SK-N-SH treated with all-trans-retinoic acid at 6 μM for 48 hours (cell line): ENCODE measurements at regions not wholly inside any gene's neighbourhood (a gene's known extent, or its start where the extent isn't known, plus 50 kb on each side); places are given as distances from the start of the nearest gene placed in this dataset.

Source experiments
- ATAC-seq: fragments of 200-7000 bp; cut with Tn5 transposase; 3 replicates; pipeline ENCODE4 v1.9.1; 2020; ENCODE audit warnings: mild to moderate bottlenecking, moderate library complexity
- ARNTL ChIP-seq: fragments of 450-650 bp; formaldehyde crosslinking; IDR thresholded peaks from 2 replicates; pipeline ENCODE4 v1.5.0; 2020; ENCODE audit warnings: low read depth, mild to moderate bottlenecking, moderate library complexity, borderline replicate concordance
- BACH2 ChIP-seq: fragments of 250-450 bp; sonication (Bioruptor Pico); IDR thresholded peaks from 2 replicates; pipeline ENCODE4 v1.9.0; 2021; ENCODE audit warnings: mild to moderate bottlenecking, borderline replicate concordance
- CSDC2 ChIP-seq: fragments of 250-450 bp; sonication (Bioruptor Pico); IDR thresholded peaks from 2 replicates; pipeline ENCODE4 v1.5.0; 2020; ENCODE audit warnings: mild to moderate bottlenecking, moderate library complexity
- ESRRG ChIP-seq: fragments of 250-450 bp; sonication (Bioruptor Pico); IDR thresholded peaks from 2 replicates; pipeline ENCODE4 v1.6.1; 2021; ENCODE audit warnings: mild to moderate bottlenecking
- GLIS3 ChIP-seq: fragments of 250-450 bp; sonication (Bioruptor Pico); IDR thresholded peaks from 2 replicates; pipeline ENCODE4 v1.5.0; 2020; ENCODE audit warnings: mild to moderate bottlenecking, moderate library complexity
- ISL1 ChIP-seq: fragments of 250-450 bp; sonication (Bioruptor Pico); IDR thresholded peaks from 2 replicates; pipeline ENCODE4 v2.1.2; 2022; ENCODE audit warnings: mild to moderate bottlenecking, moderate library complexity
- OSR1 ChIP-seq: fragments of 250-450 bp; sonication (Bioruptor Pico); IDR thresholded peaks from 2 replicates; pipeline ENCODE4 v1.8.0; 2022; ENCODE audit warnings: moderate library complexity, mild to moderate bottlenecking, inconsistent platforms
- PPARA ChIP-seq: fragments of 250-450 bp; sonication (Bioruptor Pico); IDR thresholded peaks from 2 replicates; pipeline ENCODE4 v1.5.0; 2020; ENCODE audit warnings: mild to moderate bottlenecking, borderline replicate concordance
- RARB ChIP-seq: fragments of 250-450 bp; sonication (Bioruptor Pico); IDR thresholded peaks from 2 replicates; pipeline ENCODE4 v1.8.0; 2021; ENCODE audit warnings: mild to moderate bottlenecking, moderate library complexity
- SNAI2 ChIP-seq: fragments of 250-450 bp; sonication (Bioruptor Pico); IDR thresholded peaks from 2 replicates; pipeline ENCODE4 v1.5.0; 2020; ENCODE audit warnings: mild to moderate bottlenecking, moderate library complexity
- TCF4 ChIP-seq: fragments of 250-450 bp; sonication (Bioruptor Pico); IDR thresholded peaks from 2 replicates; pipeline ENCODE4 v1.8.0; 2021; ENCODE audit warnings: mild to moderate bottlenecking, moderate library complexity, borderline replicate concordance
- TOX ChIP-seq: fragments of 250-450 bp; sonication (Bioruptor Pico); IDR thresholded peaks from 2 replicates; pipeline ENCODE4 v1.8.0; 2021; ENCODE audit warnings: mild to moderate bottlenecking, moderate library complexity, borderline replicate concordance
- ZC3H10 ChIP-seq: fragments of 250-450 bp; sonication (Bioruptor Pico); IDR thresholded peaks from 2 replicates; pipeline ENCODE4 v1.5.1; 2021; ENCODE audit warnings: mild to moderate bottlenecking, moderate library complexity
- ZNF565 ChIP-seq: fragments of 450-650 bp; formaldehyde crosslinking; conservative IDR thresholded peaks from 2 replicates; pipeline ENCODE4 v1.5.0; 2020; ENCODE audit warnings: low read depth, mild to moderate bottlenecking, moderate library complexity
- ZNF70 ChIP-seq: fragments of 450-650 bp; formaldehyde crosslinking; IDR thresholded peaks from 2 replicates; pipeline ENCODE4 v1.5.0; 2020; ENCODE audit warnings: mild to moderate bottlenecking, moderate library complexity
- ZNF8 ChIP-seq: fragments of 450-650 bp; formaldehyde crosslinking; IDR thresholded peaks from 2 replicates; pipeline ENCODE4 v1.5.0; 2020; ENCODE audit warnings: mild to moderate bottlenecking, moderate library complexity
- TF ChIP-seq, protein P1 (sequence below): fragments of 250-450 bp; sonication (Bioruptor Pico); IDR thresholded peaks from 2 replicates; pipeline ENCODE4 v1.5.1; 2020; ENCODE audit warnings: low read depth, mild to moderate bottlenecking, moderate library complexity
- TF ChIP-seq, protein P2 (sequence below): fragments of 250-450 bp; sonication (Bioruptor Pico); IDR thresholded peaks from 2 replicates; pipeline ENCODE4 v1.5.1; 2021; ENCODE audit warnings: mild to moderate bottlenecking, moderate library complexity
- TF ChIP-seq, protein P3 (sequence below): fragments of 250-450 bp; sonication (Bioruptor Pico); IDR thresholded peaks from 2 replicates; pipeline ENCODE4 v1.8.0; 2020; ENCODE audit warnings: mild to moderate bottlenecking, moderate library complexity, borderline replicate concordance
- TF ChIP-seq, protein P4 (sequence below): fragments of 250-450 bp; sonication (Bioruptor Pico); IDR thresholded peaks from 2 replicates; pipeline ENCODE4 v1.5.0; 2020; ENCODE audit warnings: mild to moderate bottlenecking, moderate library complexity
- TF ChIP-seq, protein P5 (sequence below): fragments of 250-450 bp; sonication (Bioruptor Pico); IDR thresholded peaks from 2 replicates; pipeline ENCODE4 v1.8.0; 2021; ENCODE audit warnings: low read depth, mild to moderate bottlenecking, moderate library complexity, borderline replicate concordance

DNA sequence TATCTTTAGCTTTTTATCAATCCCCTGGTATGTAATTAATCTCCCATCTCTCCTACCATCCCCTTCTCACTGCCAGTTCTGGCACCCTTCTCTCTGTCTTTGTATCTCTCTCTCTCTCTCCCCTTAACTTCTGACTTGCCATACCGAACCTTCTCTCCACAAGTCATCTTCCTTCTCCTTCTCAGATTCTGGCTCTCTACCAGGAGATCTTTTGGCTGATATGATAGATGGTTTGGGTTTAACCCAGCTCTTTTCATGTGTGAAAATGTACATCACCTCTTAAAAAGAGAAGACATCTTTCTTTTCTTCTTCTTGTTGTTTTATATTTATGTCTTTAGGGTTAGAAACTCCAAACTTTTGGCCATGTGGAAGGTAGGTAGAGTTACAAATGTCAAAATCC is 196.7 kb downstream of the HGF start:
- no peak for TF ChIP-seq PPARA (CRISPR knock-in tag)
- no peak for TF ChIP-seq GLIS3 (CRISPR knock-in tag)
- no peak for TF ChIP-seq ZNF8
- TF ChIP-seq ISL1 (CRISPR knock-in tag): peak; percentile 41
- TF ChIP-seq, protein P1, sequence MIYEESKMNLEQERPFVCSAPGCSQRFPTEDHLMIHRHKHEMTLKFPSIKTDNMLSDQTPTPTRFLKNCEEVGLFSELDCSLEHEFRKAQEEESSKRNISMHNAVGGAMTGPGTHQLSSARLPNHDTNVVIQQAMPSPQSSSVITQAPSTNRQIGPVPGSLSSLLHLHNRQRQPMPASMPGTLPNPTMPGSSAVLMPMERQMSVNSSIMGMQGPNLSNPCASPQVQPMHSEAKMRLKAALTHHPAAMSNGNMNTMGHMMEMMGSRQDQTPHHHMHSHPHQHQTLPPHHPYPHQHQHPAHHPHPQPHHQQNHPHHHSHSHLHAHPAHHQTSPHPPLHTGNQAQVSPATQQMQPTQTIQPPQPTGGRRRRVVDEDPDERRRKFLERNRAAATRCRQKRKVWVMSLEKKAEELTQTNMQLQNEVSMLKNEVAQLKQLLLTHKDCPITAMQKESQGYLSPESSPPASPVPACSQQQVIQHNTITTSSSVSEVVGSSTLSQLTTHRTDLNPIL (CRISPR knock-in tag): no peak
- TF ChIP-seq, protein P2, sequence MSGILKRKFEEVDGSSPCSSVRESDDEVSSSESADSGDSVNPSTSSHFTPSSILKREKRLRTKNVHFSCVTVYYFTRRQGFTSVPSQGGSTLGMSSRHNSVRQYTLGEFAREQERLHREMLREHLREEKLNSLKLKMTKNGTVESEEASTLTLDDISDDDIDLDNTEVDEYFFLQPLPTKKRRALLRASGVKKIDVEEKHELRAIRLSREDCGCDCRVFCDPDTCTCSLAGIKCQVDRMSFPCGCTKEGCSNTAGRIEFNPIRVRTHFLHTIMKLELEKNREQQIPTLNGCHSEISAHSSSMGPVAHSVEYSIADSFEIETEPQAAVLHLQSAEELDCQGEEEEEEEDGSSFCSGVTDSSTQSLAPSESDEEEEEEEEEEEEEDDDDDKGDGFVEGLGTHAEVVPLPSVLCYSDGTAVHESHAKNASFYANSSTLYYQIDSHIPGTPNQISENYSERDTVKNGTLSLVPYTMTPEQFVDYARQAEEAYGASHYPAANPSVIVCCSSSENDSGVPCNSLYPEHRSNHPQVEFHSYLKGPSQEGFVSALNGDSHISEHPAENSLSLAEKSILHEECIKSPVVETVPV (CRISPR knock-in tag): no peak
- ATAC-seq: no peak

DNA sequence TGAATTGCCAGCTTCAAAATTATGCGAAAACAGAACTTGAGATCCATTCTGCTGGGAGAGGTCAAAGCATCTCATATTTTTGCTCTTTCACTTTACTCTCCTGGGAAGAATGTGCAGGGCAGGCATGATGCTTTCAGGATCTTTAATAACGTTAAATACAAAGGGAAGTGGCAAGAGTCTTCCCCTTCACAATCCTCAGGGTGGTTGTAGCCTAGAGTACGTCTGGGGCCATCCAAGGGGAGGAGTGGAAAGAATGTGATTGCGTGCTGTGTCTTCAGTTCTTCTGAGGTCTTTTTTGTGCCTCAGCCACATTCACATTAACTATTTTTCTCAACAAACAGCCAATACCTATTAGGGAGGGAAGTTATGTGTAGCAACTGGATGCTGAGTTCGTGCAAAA is 207.3 kb downstream of the HGF start:
- TF ChIP-seq GLIS3 (CRISPR knock-in tag) (no peak), RARB (CRISPR knock-in tag) (no peak), CSDC2 (CRISPR knock-in tag) (no peak), ZC3H10 (CRISPR knock-in tag) (no peak)
- TF ChIP-seq, protein P3, sequence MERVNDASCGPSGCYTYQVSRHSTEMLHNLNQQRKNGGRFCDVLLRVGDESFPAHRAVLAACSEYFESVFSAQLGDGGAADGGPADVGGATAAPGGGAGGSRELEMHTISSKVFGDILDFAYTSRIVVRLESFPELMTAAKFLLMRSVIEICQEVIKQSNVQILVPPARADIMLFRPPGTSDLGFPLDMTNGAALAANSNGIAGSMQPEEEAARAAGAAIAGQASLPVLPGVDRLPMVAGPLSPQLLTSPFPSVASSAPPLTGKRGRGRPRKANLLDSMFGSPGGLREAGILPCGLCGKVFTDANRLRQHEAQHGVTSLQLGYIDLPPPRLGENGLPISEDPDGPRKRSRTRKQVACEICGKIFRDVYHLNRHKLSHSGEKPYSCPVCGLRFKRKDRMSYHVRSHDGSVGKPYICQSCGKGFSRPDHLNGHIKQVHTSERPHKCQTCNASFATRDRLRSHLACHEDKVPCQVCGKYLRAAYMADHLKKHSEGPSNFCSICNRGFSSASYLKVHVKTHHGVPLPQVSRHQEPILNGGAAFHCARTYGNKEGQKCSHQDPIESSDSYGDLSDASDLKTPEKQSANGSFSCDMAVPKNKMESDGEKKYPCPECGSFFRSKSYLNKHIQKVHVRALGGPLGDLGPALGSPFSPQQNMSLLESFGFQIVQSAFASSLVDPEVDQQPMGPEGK (CRISPR knock-in tag): no peak
- TF ChIP-seq, protein P4, sequence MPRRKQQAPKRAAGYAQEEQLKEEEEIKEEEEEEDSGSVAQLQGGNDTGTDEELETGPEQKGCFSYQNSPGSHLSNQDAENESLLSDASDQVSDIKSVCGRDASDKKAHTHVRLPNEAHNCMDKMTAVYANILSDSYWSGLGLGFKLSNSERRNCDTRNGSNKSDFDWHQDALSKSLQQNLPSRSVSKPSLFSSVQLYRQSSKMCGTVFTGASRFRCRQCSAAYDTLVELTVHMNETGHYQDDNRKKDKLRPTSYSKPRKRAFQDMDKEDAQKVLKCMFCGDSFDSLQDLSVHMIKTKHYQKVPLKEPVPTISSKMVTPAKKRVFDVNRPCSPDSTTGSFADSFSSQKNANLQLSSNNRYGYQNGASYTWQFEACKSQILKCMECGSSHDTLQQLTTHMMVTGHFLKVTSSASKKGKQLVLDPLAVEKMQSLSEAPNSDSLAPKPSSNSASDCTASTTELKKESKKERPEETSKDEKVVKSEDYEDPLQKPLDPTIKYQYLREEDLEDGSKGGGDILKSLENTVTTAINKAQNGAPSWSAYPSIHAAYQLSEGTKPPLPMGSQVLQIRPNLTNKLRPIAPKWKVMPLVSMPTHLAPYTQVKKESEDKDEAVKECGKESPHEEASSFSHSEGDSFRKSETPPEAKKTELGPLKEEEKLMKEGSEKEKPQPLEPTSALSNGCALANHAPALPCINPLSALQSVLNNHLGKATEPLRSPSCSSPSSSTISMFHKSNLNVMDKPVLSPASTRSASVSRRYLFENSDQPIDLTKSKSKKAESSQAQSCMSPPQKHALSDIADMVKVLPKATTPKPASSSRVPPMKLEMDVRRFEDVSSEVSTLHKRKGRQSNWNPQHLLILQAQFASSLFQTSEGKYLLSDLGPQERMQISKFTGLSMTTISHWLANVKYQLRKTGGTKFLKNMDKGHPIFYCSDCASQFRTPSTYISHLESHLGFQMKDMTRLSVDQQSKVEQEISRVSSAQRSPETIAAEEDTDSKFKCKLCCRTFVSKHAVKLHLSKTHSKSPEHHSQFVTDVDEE (CRISPR knock-in tag): no peak
- ATAC-seq: no peak

DNA sequence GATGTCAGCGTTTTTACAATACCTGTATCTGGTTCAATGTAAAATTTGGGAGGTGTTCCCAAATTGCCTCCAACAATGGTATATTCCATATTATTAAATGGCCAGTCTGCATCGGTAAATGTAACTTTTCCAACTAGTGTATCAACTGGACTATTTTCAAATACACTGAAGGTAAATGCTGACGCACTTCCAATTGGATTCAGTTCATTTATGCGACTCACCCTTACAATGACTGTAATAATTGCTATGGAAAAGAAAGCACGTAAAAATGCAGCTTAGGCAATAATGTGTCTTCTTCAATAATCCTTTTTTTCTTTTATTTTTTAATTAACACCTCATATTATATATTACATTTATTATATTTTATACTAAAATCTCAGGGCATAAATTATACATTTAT is 209.1 kb downstream of the HGF start:
- TF ChIP-seq CSDC2 (CRISPR knock-in tag): no peak
- TF ChIP-seq ESRRG: no peak
- TF ChIP-seq, protein P4 (CRISPR knock-in tag): no peak
- TF ChIP-seq OSR1 (CRISPR knock-in tag): no peak
- TF ChIP-seq, protein P3 (CRISPR knock-in tag): no peak
- no peak for TF ChIP-seq ZC3H10 (CRISPR knock-in tag)
- TF ChIP-seq RARB (CRISPR knock-in tag): no peak
- TF ChIP-seq ZNF565 (CRISPR knock-in tag): no peak
- TF ChIP-seq, protein P2 (CRISPR knock-in tag): no peak
- TF ChIP-seq, protein P5, sequence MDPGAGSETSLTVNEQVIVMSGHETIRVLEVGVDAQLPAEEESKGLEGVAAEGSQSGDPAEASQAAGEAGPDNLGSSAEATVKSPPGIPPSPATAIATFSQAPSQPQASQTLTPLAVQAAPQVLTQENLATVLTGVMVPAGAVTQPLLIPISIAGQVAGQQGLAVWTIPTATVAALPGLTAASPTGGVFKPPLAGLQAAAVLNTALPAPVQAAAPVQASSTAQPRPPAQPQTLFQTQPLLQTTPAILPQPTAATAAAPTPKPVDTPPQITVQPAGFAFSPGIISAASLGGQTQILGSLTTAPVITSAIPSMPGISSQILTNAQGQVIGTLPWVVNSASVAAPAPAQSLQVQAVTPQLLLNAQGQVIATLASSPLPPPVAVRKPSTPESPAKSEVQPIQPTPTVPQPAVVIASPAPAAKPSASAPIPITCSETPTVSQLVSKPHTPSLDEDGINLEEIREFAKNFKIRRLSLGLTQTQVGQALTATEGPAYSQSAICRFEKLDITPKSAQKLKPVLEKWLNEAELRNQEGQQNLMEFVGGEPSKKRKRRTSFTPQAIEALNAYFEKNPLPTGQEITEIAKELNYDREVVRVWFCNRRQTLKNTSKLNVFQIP (CRISPR knock-in tag): no peak
- no peak for TF ChIP-seq SNAI2
- no peak for TF ChIP-seq TCF4
- no peak for TF ChIP-seq BACH2
- TF ChIP-seq ZNF70: no peak
- no peak for TF ChIP-seq TOX (CRISPR knock-in tag)
- TF ChIP-seq ARNTL (CRISPR knock-in tag): no peak
- no peak for ATAC-seq
